ENCODE measurements at regions not wholly inside any gene's neighbourhood (a gene's known extent, or its start where the extent isn't known, plus 50 kb on each side); places are given as distances from the start of the nearest gene placed in this dataset.

DNA sequence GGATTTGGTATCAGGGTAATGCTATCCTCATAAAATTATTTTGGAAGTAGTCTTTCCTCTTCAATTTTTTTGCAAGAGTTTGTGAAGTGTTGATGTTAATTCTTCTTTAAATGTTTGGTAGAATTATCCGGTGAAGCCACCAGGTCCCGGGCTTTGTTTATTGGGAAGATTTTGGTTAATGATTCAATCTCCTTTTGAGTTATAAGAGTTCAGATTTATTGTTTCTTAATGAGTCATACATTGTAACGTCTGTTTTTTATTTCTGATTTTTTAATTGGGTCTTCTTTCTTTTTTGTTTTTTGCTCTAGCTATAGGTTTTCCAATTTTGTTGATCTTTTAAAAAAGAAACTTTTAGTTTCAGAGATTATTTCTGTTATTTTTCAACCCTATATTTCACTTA is 412.3 kb downstream of the PDGFC start:
- ATAC-seq (ENCODE audit: low read depth) (no peak), DNase-seq (no peak)
- intact Hi-C loops (cut with micrococcal nuclease) = no loop called here
- no peaks in the 10 kb centered on the region for H3K4me1 Mint-ChIP-seq
- no peaks in the 10 kb centered on the region for H3K27me3 Mint-ChIP-seq
- ChIA-PET CTCF (no interaction called here), POLR2A (no interaction called here)
- H3K4me3 Mint-ChIP-seq = no peak overlapping the region
- H3K27ac Mint-ChIP-seq = no peak overlapping the region
- H3K9me3 Mint-ChIP-seq = peaks cover 7% of the 10 kb centered on the region
- no peaks in the 10 kb centered on the region for H3K36me3 Mint-ChIP-seq (ENCODE audit: low read depth)
- TF ChIP-seq, protein P1, sequence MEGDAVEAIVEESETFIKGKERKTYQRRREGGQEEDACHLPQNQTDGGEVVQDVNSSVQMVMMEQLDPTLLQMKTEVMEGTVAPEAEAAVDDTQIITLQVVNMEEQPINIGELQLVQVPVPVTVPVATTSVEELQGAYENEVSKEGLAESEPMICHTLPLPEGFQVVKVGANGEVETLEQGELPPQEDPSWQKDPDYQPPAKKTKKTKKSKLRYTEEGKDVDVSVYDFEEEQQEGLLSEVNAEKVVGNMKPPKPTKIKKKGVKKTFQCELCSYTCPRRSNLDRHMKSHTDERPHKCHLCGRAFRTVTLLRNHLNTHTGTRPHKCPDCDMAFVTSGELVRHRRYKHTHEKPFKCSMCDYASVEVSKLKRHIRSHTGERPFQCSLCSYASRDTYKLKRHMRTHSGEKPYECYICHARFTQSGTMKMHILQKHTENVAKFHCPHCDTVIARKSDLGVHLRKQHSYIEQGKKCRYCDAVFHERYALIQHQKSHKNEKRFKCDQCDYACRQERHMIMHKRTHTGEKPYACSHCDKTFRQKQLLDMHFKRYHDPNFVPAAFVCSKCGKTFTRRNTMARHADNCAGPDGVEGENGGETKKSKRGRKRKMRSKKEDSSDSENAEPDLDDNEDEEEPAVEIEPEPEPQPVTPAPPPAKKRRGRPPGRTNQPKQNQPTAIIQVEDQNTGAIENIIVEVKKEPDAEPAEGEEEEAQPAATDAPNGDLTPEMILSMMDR (IDR thresholded peaks at IDR 0.05) = no peak

DNA sequence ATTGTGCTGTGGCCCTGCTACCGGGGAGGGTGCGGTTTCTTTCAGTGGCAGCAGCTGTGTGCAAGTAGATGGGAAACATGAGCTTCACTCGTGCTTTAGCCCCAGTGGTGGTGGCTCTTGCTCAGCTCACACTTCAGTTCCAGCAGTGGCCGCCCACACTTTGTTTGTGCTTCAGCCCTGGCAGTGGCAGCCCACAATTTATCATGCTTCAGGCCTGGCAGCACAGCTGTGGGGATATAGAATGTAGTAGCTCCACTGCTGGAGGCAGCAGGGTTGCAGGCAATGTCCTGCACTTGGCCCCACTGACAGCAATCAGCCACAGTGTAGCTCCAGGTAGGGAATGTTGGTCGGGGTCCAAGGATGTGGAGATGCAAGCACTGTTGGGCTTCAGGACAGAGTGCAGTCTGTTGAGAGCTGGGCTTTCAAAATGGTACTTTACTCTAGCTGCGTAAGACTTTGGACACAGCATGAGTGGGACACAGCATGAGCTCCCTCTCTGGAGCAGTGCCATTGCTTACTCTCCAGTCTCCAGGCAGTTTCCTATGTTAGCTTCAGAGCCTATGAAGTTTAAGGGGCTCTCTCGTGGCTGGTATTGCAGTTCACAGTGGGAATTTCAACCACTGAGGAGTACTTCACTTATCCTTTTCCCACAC is 413.1 kb downstream of the PDGFC start:
- H3K27me3 Mint-ChIP-seq = no peaks in the 10 kb centered on the region
- no peaks in the 10 kb centered on the region for H3K4me1 Mint-ChIP-seq
- H3K27ac Mint-ChIP-seq = no peak overlapping the region
- intact Hi-C loops (cut with micrococcal nuclease) = no loop called here
- peaks cover 7% of the 10 kb centered on the region for H3K9me3 Mint-ChIP-seq
- TF ChIP-seq, protein P1 (IDR thresholded peaks at IDR 0.05) = no peak
- POLR2A ChIA-PET = no interaction called here
- CTCF ChIA-PET = no interaction called here
- H3K36me3 Mint-ChIP-seq (ENCODE audit: low read depth) = no peaks in the 10 kb centered on the region
- no peak for ATAC-seq (ENCODE audit: low read depth)
- H3K4me3 Mint-ChIP-seq = no peak overlapping the region
- no peak for DNase-seq

DNA sequence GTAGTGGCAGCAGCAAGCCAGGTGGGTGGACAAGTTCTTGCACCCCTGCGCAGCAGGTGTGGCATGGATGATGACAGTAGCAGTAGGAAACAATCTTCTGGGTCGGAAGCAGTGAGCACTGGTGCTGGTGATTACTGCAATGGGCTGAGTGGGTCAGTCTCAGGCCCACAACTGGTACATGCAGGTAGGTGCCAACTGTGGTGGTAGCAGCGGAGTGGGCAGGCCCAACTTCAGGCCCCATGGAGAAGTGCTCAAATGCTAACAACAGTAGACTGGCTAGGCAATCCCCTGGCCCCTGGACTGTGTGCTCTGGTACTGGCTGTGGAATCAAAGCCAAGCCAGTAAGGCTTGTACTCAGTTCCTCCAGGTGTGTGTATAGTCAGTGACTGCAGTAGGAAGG is 413.7 kb downstream of the PDGFC start:
- intact Hi-C loops (cut with micrococcal nuclease) = no loop called here
- Mint-ChIP-seq H3K9me3 (peaks cover 7% of the 10 kb centered on the region), H3K27me3 (no peaks in the 10 kb centered on the region), H3K4me1 (no peaks in the 10 kb centered on the region), H3K36me3 (ENCODE audit: low read depth) (no peaks in the 10 kb centered on the region), H3K27ac (no peak overlapping the region), H3K4me3 (no peak overlapping the region)
- CTCF ChIA-PET = no interaction called here
- POLR2A ChIA-PET = no interaction called here
- ATAC-seq (ENCODE audit: low read depth) = no peak
- TF ChIP-seq, protein P1 (IDR thresholded peaks at IDR 0.05) = no peak
- no peak for DNase-seq

DNA sequence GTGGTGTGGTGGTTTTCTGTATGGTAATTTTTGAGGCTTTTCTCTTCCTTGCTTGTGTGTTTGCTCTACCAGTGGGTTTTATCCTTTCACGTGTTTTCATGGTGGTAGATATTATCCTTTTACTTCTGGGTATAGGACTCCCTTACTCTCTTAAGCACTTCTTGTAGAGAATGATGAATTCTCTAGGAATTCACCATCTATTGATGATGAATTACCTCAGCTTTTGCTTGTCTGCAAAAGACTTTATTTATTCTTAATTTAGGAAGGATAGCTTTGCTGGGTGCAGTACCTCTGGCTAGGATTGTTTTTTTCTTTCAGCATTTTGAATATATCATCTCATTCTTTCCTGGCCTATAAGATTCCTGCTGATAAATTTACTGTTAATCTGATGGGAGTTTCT is 415.3 kb downstream of the PDGFC start:
- H3K9me3 Mint-ChIP-seq = peaks cover 10% of the 10 kb centered on the region
- no peaks in the 10 kb centered on the region for H3K27me3 Mint-ChIP-seq
- POLR2A ChIA-PET = no interaction called here
- TF ChIP-seq, protein P1 (IDR thresholded peaks at IDR 0.05) = no peak
- no peak overlapping the region for H3K4me3 Mint-ChIP-seq
- no peaks in the 10 kb centered on the region for H3K4me1 Mint-ChIP-seq
- no peak for DNase-seq
- intact Hi-C loops (cut with micrococcal nuclease) = no loop called here
- H3K27ac Mint-ChIP-seq = no peak overlapping the region
- no peaks in the 10 kb centered on the region for H3K36me3 Mint-ChIP-seq (ENCODE audit: low read depth)
- CTCF ChIA-PET = no interaction called here
- no peak for ATAC-seq (ENCODE audit: low read depth)

DNA sequence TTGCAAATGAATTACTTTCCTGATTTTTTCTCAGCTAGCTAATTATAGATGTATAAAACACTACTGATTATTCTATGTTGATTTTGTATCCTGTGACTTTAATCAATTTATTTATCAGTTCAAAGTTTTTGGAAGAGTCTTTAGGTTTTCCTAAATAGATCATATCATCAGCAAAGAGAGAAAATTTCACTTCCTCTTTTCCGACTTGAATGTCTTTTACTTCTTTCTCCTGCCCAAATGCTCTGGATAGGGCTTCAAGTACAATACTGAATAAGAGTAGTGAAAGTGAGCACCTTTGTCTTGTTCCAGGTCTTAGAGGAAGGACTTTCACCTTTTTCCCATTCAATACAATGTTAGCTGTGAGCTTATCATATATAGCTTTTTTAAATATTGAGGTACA is 417.9 kb downstream of the PDGFC start:
- DNase-seq (no peak), ATAC-seq (ENCODE audit: low read depth) (no peak)
- Mint-ChIP-seq H3K9me3 (peaks cover 8% of the 10 kb centered on the region), H3K4me3 (no peak overlapping the region), H3K27me3 (no peaks in the 10 kb centered on the region), H3K27ac (no peak overlapping the region), H3K4me1 (no peaks in the 10 kb centered on the region), H3K36me3 (ENCODE audit: low read depth) (no peaks in the 10 kb centered on the region)
- intact Hi-C loops (cut with micrococcal nuclease) = no loop called here
- POLR2A ChIA-PET = no interaction called here
- CTCF ChIA-PET = no interaction called here
- TF ChIP-seq, protein P1 (IDR thresholded peaks at IDR 0.05) = no peak

All from activated B cell treated with CpG ODN at 0.5 μM for 24 hours (primary cell).